GM23338 (cell line): ENCODE measurements at regions not wholly inside any gene's neighbourhood (a gene's known extent, or its start where the extent isn't known, plus 50 kb on each side); places are given as distances from the start of the nearest gene placed in this dataset.

Source experiments
- ATAC-seq: fragments of 200-7000 bp; cut with Tn5 transposase; 3 replicates; pipeline ENCODE4 v1.9.1; 2020
- DNase-seq: peaks from one replicate; pipeline ENCODE4 v3.0.0-alpha.2; 2015; ENCODE audit warnings: low spot score
- H2AFZ ChIP-seq: fragments of 200-600 bp; sonication (generic); 2 replicates; pipeline ENCODE4 v1.8.0; 2016; ENCODE audit warnings: antibody characterized with exemption, mild to moderate bottlenecking, moderate library complexity
- H3F3A ChIP-seq: fragments of 200-600 bp; sonication (generic); replicated peaks from 2 replicates; pipeline ENCODE4 v1.8.0; 2017; ENCODE audit warnings: antibody characterized with exemption, mixed run types, low read depth
- H3K27ac ChIP-seq: fragments of 200-600 bp; sonication (generic); 2 replicates; pipeline ENCODE4 v1.6.1; 2016; ENCODE audit warnings: low read depth
- H3K27me3 ChIP-seq: fragments of 200-600 bp; sonication (generic); 2 replicates; pipeline ENCODE4 v1.8.0; 2016; ENCODE audit warnings: mild to moderate bottlenecking, mixed run types, moderate library complexity; ENCODE audit not compliant: insufficient read depth
- H3K36me3 ChIP-seq: fragments of 200-600 bp; sonication (generic); 2 replicates; pipeline ENCODE4 v1.8.0; 2016; ENCODE audit warnings: mild to moderate bottlenecking; ENCODE audit not compliant: insufficient read depth
- H3K4me1 ChIP-seq: fragments of 200-600 bp; sonication (generic); 2 replicates; pipeline ENCODE4 v1.8.0; 2016; ENCODE audit warnings: mild to moderate bottlenecking, moderate library complexity; ENCODE audit not compliant: insufficient read depth
- H3K4me2 ChIP-seq: fragments of 200-600 bp; sonication (generic); 2 replicates; pipeline ENCODE4 v1.7.1; 2017; ENCODE audit warnings: mixed run types
- H3K4me3 ChIP-seq: fragments of 200-600 bp; sonication (generic); 2 replicates; pipeline ENCODE4 v1.6.1; 2016; ENCODE audit warnings: mixed run types
- H3K79me2 ChIP-seq: fragments of 200-600 bp; sonication (generic); replicated peaks from 2 replicates; pipeline ENCODE4 v1.8.0; 2017; ENCODE audit warnings: mild to moderate bottlenecking; ENCODE audit not compliant: insufficient read depth
- H3K9me2 ChIP-seq: fragments of 200-600 bp; sonication (generic); 2 replicates; pipeline ENCODE4 v1.8.0; 2017; ENCODE audit not compliant: insufficient read depth
- H4K20me1 ChIP-seq: fragments of 200-600 bp; sonication (generic); replicated peaks from 2 replicates; pipeline ENCODE4 v1.8.0; 2017; ENCODE audit warnings: mild to moderate bottlenecking; ENCODE audit not compliant: insufficient read depth
- H3K27ac Mint-ChIP-seq: 2 replicates; pipeline ENCODE4 v1.8.0; 2020; ENCODE audit warnings: inconsistent platforms, mild to moderate bottlenecking, moderate library complexity, mixed read lengths
- H3K27me3 Mint-ChIP-seq: 3 replicates; pipeline ENCODE4 v1.8.0; 2022; ENCODE audit warnings: low read depth, mild to moderate bottlenecking, moderate library complexity, mixed read lengths, inconsistent platforms; ENCODE audit not compliant: insufficient read depth, poor library complexity
- H3K36me3 Mint-ChIP-seq: 3 replicates; pipeline ENCODE4 v1.8.0; 2021; ENCODE audit warnings: low read depth, mild to moderate bottlenecking, inconsistent platforms, moderate library complexity, mixed read lengths
- H3K4me1 Mint-ChIP-seq: 3 replicates; pipeline ENCODE4 v1.8.0; 2020; ENCODE audit warnings: mild to moderate bottlenecking, inconsistent platforms, mixed read lengths
- H3K4me3 Mint-ChIP-seq: 3 replicates; pipeline ENCODE4 v1.8.0; 2021; ENCODE audit warnings: moderate library complexity, mild to moderate bottlenecking, inconsistent platforms, mixed read lengths
- H3K9me3 Mint-ChIP-seq: 3 replicates; pipeline ENCODE4 v1.8.0; 2020; ENCODE audit warnings: moderate library complexity, mild to moderate bottlenecking, inconsistent platforms, mixed read lengths
- CREB1 ChIP-seq: fragments of 250-450 bp; sonication (Bioruptor Pico); IDR thresholded peaks from 2 replicates; pipeline ENCODE4 v1.5.0; 2020; ENCODE audit warnings: low read depth, mild to moderate bottlenecking, moderate library complexity
- ETS1 ChIP-seq: IDR thresholded peaks from 2 replicates; pipeline ENCODE4 v1.6.1; 2016; ENCODE audit warnings: antibody characterized with exemption
- EZH2 ChIP-seq: fragments of 200-600 bp; sonication (generic); IDR thresholded peaks from one replicate; pipeline ENCODE4 v1.8.0; 2017; ENCODE audit warnings: antibody characterized with exemption, mild to moderate bottlenecking, low read depth; ENCODE audit not compliant: unreplicated experiment
- EZH2phosphoT487 ChIP-seq: fragments of 200-600 bp; sonication (generic); IDR thresholded peaks from one replicate; pipeline ENCODE4 v1.8.1; 2018; ENCODE audit warnings: antibody characterized with exemption; ENCODE audit not compliant: unreplicated experiment
- JUNB ChIP-seq: IDR thresholded peaks from one replicate; pipeline ENCODE4 v1.6.1; 2016; ENCODE audit warnings: antibody characterized with exemption; ENCODE audit not compliant: unreplicated experiment
- NANOG ChIP-seq: IDR thresholded peaks from 2 replicates; pipeline ENCODE4 v1.6.1; 2016; ENCODE audit warnings: antibody characterized with exemption, borderline replicate concordance
- POLR2AphosphoS5 ChIP-seq: IDR thresholded peaks from 2 replicates; pipeline ENCODE4 v1.6.1; 2016; ENCODE audit warnings: antibody characterized with exemption, low read depth
- REST ChIP-seq: IDR thresholded peaks from one replicate; pipeline ENCODE4 v1.6.1; 2018; ENCODE audit warnings: antibody characterized with exemption; ENCODE audit not compliant: unreplicated experiment
- STAT1 ChIP-seq: IDR thresholded peaks from one replicate; pipeline ENCODE4 v1.6.1; 2016; ENCODE audit warnings: antibody characterized with exemption; ENCODE audit not compliant: unreplicated experiment
- ZNF114 ChIP-seq: fragments of 250-450 bp; sonication (Bioruptor Pico); IDR thresholded peaks from 2 replicates; pipeline ENCODE4 v1.5.0; 2020; ENCODE audit warnings: mild to moderate bottlenecking, moderate library complexity
- ZNF331 ChIP-seq: fragments of 250-450 bp; sonication (Bioruptor Pico); IDR thresholded peaks from 2 replicates; pipeline ENCODE4 v1.5.0; 2020; ENCODE audit warnings: low read depth, mild to moderate bottlenecking, moderate library complexity
- TF ChIP-seq, protein P1 (sequence below): fragments of 250-450 bp; sonication (Bioruptor Pico); IDR thresholded peaks from 2 replicates; pipeline ENCODE4 v1.5.0; 2020; ENCODE audit warnings: mild to moderate bottlenecking, moderate library complexity
- TF ChIP-seq, protein P2 (sequence below), 2 experiments: fragments of 200-600 bp in 1 of 2; sonication (generic) in 1 of 2; conservative IDR thresholded peaks; 2 replicates each; pipeline versions ENCODE4 v1.5.1 to v1.6.1; 2016 to 2017; ENCODE audit warnings: antibody characterized with exemption in 2 of 2, low read depth in 2 of 2, mild to moderate bottlenecking in 2 of 2, moderate library complexity in 1 of 2

GRCh38 chr6:87847830-87848210 is 145.8 kb upstream of the AKIRIN2 start:
- ATAC-seq, result no peak

More at GRCh38 chr6:87847830-87848210, 145.8 kb upstream of the AKIRIN2 start:
- no peak overlapping the region for H2AFZ ChIP-seq
- H3K79me2 ChIP-seq, result no peaks in the 10 kb centered on the region
- H3K4me2 ChIP-seq, result no peak overlapping the region
- no peak for DNase-seq
- H3K27ac Mint-ChIP-seq, result no peak overlapping the region
- H3K4me3 ChIP-seq, result no peak overlapping the region
- H3K27me3 Mint-ChIP-seq, result no peaks in the 10 kb centered on the region
- no peaks in the 10 kb centered on the region for H3K27me3 ChIP-seq
- H3K4me3 Mint-ChIP-seq, result no peak overlapping the region
- no peaks in the 10 kb centered on the region for H3K36me3 ChIP-seq
- no peak overlapping the region for H3K27ac ChIP-seq
- TF ChIP-seq CREB1 (no peak), ETS1 (no peak), EZH2phosphoT487 (no peak), POLR2AphosphoS5 (no peak), NANOG (no peak), STAT1 (no peak), JUNB (no peak), ZNF331 (CRISPR knock-in tag) (no peak), REST (no peak), EZH2 (no peak), ZNF114 (CRISPR knock-in tag) (no peak)
- TF ChIP-seq, protein P1, sequence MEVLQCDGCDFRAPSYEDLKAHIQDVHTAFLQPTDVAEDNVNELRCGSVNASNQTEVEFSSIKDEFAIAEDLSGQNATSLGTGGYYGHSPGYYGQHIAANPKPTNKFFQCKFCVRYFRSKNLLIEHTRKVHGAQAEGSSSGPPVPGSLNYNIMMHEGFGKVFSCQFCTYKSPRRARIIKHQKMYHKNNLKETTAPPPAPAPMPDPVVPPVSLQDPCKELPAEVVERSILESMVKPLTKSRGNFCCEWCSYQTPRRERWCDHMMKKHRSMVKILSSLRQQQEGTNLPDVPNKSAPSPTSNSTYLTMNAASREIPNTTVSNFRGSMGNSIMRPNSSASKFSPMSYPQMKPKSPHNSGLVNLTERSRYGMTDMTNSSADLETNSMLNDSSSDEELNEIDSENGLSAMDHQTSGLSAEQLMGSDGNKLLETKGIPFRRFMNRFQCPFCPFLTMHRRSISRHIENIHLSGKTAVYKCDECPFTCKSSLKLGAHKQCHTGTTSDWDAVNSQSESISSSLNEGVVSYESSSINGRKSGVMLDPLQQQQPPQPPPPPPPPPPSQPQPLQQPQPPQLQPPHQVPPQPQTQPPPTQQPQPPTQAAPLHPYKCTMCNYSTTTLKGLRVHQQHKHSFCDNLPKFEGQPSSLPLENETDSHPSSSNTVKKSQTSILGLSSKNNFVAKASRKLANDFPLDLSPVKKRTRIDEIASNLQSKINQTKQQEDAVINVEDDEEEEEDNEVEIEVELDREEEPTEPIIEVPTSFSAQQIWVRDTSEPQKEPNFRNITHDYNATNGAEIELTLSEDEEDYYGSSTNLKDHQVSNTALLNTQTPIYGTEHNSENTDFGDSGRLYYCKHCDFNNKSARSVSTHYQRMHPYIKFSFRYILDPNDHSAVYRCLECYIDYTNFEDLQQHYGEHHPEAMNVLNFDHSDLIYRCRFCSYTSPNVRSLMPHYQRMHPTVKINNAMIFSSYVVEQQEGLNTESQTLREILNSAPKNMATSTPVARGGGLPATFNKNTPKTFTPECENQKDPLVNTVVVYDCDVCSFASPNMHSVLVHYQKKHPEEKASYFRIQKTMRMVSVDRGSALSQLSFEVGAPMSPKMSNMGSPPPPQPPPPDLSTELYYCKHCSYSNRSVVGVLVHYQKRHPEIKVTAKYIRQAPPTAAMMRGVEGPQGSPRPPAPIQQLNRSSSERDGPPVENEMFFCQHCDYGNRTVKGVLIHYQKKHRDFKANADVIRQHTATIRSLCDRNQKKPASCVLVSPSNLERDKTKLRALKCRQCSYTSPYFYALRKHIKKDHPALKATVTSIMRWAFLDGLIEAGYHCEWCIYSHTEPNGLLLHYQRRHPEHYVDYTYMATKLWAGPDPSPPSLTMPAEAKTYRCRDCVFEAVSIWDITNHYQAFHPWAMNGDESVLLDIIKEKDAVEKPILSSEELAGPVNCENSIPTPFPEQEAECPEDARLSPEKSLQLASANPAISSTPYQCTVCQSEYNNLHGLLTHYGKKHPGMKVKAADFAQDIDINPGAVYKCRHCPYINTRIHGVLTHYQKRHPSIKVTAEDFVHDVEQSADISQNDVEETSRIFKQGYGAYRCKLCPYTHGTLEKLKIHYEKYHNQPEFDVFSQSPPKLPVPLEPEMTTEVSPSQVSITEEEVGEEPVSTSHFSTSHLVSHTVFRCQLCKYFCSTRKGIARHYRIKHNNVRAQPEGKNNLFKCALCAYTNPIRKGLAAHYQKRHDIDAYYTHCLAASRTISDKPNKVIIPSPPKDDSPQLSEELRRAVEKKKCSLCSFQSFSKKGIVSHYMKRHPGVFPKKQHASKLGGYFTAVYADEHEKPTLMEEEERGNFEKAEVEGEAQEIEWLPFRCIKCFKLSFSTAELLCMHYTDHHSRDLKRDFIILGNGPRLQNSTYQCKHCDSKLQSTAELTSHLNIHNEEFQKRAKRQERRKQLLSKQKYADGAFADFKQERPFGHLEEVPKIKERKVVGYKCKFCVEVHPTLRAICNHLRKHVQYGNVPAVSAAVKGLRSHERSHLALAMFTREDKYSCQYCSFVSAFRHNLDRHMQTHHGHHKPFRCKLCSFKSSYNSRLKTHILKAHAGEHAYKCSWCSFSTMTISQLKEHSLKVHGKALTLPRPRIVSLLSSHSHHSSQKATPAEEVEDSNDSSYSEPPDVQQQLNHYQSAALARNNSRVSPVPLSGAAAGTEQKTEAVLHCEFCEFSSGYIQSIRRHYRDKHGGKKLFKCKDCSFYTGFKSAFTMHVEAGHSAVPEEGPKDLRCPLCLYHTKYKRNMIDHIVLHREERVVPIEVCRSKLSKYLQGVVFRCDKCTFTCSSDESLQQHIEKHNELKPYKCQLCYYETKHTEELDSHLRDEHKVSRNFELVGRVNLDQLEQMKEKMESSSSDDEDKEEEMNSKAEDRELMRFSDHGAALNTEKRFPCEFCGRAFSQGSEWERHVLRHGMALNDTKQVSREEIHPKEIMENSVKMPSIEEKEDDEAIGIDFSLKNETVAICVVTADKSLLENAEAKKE (CRISPR knock-in tag), result no peak
- TF ChIP-seq, protein P2, sequence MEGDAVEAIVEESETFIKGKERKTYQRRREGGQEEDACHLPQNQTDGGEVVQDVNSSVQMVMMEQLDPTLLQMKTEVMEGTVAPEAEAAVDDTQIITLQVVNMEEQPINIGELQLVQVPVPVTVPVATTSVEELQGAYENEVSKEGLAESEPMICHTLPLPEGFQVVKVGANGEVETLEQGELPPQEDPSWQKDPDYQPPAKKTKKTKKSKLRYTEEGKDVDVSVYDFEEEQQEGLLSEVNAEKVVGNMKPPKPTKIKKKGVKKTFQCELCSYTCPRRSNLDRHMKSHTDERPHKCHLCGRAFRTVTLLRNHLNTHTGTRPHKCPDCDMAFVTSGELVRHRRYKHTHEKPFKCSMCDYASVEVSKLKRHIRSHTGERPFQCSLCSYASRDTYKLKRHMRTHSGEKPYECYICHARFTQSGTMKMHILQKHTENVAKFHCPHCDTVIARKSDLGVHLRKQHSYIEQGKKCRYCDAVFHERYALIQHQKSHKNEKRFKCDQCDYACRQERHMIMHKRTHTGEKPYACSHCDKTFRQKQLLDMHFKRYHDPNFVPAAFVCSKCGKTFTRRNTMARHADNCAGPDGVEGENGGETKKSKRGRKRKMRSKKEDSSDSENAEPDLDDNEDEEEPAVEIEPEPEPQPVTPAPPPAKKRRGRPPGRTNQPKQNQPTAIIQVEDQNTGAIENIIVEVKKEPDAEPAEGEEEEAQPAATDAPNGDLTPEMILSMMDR (conservative IDR thresholded peaks at IDR 0.05; ENCODE audit: low read depth in 2 of 2), result no peak
- no peaks in the 10 kb centered on the region for H3K36me3 Mint-ChIP-seq
- H3K4me1 ChIP-seq, result no peaks in the 10 kb centered on the region
- H3K9me3 Mint-ChIP-seq, result no peaks in the 10 kb centered on the region
- peaks cover 4% of the 10 kb centered on the region for H3K4me1 Mint-ChIP-seq
- no peaks in the 10 kb centered on the region for H4K20me1 ChIP-seq
- H3K9me2 ChIP-seq, result 0 out of 2 replicates have a peak, but pooled peaks cover 3% of the 10 kb centered on the region
- no peaks in the 10 kb centered on the region for H3F3A ChIP-seq
